HEK293 (cell line): ENCODE measurements at regions not wholly inside any gene's neighbourhood (a gene's known extent, or its start where the extent isn't known, plus 50 kb on each side); places are given as distances from the start of the nearest gene placed in this dataset.

Experiments used
- CTCF ChIA-PET: fragments of 350-600 bp; formaldehyde crosslinking; extraction: SDS; loops from one replicate; lab custom pipeline; 2021; ENCODE audit warnings: antibody characterized with exemption; lab: Yijun Ruan, JAX
- POLR2A ChIA-PET: fragments of 300-600 bp; formaldehyde crosslinking; extraction: SDS; loops from one replicate; lab custom pipeline; 2020; ENCODE audit warnings: antibody characterized with exemption, inconsistent platforms; lab: Yijun Ruan, JAX
- H3K27ac ChIP-seq: fragments of 200-500 bp; sonication (Bioruptor generic); 2 replicates; pipeline ENCODE4 v1.5.1; 2014; ENCODE audit warnings: low read depth, low read length, control low read depth, inconsistent platforms; ENCODE audit errors: extremely low read depth
- H3K36me3 ChIP-seq, 2 experiments: fragments of 200-500 bp in 1 of 2; sonication (Bioruptor generic) in 1 of 2; 1 replicate in 1 of 2; 2 replicates in 1 of 2; pipeline ENCODE4 v1.5.1; 2014 to 2017; ENCODE audit warnings: inconsistent platforms in 2 of 2, low read length in 2 of 2; ENCODE audit not compliant: control insufficient read depth in 2 of 2, insufficient read depth in 1 of 2
- H3K4me1 ChIP-seq: fragments of 200-500 bp; sonication (Bioruptor generic); 2 replicates; pipeline ENCODE4 v1.5.1; 2014; ENCODE audit warnings: mild to moderate bottlenecking, low read length, inconsistent platforms; ENCODE audit not compliant: control insufficient read depth, insufficient read depth
- H3K4me3 ChIP-seq: 2 replicates; pipeline ENCODE4 v1.5.1; 2011; ENCODE audit warnings: low read depth, mild to moderate bottlenecking, control low read depth, low read length, moderate library complexity
- H3K9me3 ChIP-seq: fragments of 200-500 bp; sonication (Bioruptor generic); 2 replicates; pipeline ENCODE4 v1.5.1; 2014; ENCODE audit warnings: low read depth, low read length, inconsistent platforms; ENCODE audit not compliant: control insufficient read depth, insufficient read depth
- HOXC10 ChIP-seq: sonication (generic); formaldehyde crosslinking; IDR thresholded peaks from 2 replicates; pipeline ENCODE4 v1.8.1; 2023; ENCODE audit warnings: mild to moderate bottlenecking, missing genetic modification reagents
- KLF1 ChIP-seq: fragments of 450-650 bp; formaldehyde crosslinking; IDR thresholded peaks from 2 replicates; pipeline ENCODE4 v1.5.1; 2016; ENCODE audit warnings: missing biosample characterization, missing genetic modification characterization
- MZF1 ChIP-seq: fragments of 450-650 bp; formaldehyde crosslinking; IDR thresholded peaks from 2 replicates; pipeline ENCODE4 v1.5.1; 2017; ENCODE audit warnings: missing biosample characterization, missing genetic modification characterization, borderline replicate concordance
- PRDM10 ChIP-seq: fragments of 450-650 bp; formaldehyde crosslinking; IDR thresholded peaks from 2 replicates; pipeline ENCODE4 v1.5.1; 2016; ENCODE audit warnings: missing biosample characterization, missing genetic modification characterization
- SALL2 ChIP-seq: fragments of 450-650 bp; formaldehyde crosslinking; IDR thresholded peaks from 2 replicates; pipeline ENCODE4 v1.5.0; 2017; ENCODE audit warnings: missing biosample characterization, mild to moderate bottlenecking, missing genetic modification characterization, borderline replicate concordance
- SCRT1 ChIP-seq: fragments of 450-650 bp; formaldehyde crosslinking; IDR thresholded peaks from 2 replicates; pipeline ENCODE4 v1.5.1; 2016; ENCODE audit warnings: missing biosample characterization, missing genetic modification characterization, borderline replicate concordance
- ZFHX2 ChIP-seq: fragments of 450-650 bp; formaldehyde crosslinking; conservative IDR thresholded peaks from 2 replicates; pipeline ENCODE4 v1.5.1; 2016; ENCODE audit warnings: missing biosample characterization, missing genetic modification characterization
- ZFP41 ChIP-seq: fragments of 450-650 bp; formaldehyde crosslinking; IDR thresholded peaks from 2 replicates; pipeline ENCODE4 v1.5.1; 2016; ENCODE audit warnings: missing biosample characterization, missing genetic modification characterization, borderline replicate concordance
- ZNF10 ChIP-seq: fragments of 450-650 bp; formaldehyde crosslinking; IDR thresholded peaks from 2 replicates; pipeline ENCODE4 v1.5.1; 2017; ENCODE audit warnings: missing biosample characterization, missing genetic modification characterization
- ZNF112 ChIP-seq: fragments of 450-650 bp; formaldehyde crosslinking; IDR thresholded peaks from 2 replicates; pipeline ENCODE4 v1.5.0; 2017; ENCODE audit warnings: missing biosample characterization, missing genetic modification characterization
- ZNF175 ChIP-seq: fragments of 450-650 bp; formaldehyde crosslinking; IDR thresholded peaks from 2 replicates; pipeline ENCODE4 v1.5.1; 2016; ENCODE audit warnings: missing biosample characterization, missing genetic modification characterization
- ZNF18 ChIP-seq: fragments of 450-650 bp; formaldehyde crosslinking; IDR thresholded peaks from 2 replicates; pipeline ENCODE4 v1.5.1; 2016; ENCODE audit warnings: missing biosample characterization, missing genetic modification characterization
- ZNF549 ChIP-seq: fragments of 450-650 bp; IDR thresholded peaks from 2 replicates; pipeline ENCODE4 v1.5.1; 2018; ENCODE audit warnings: missing biosample characterization, missing genetic modification characterization, mild to moderate bottlenecking, inconsistent platforms, moderate library complexity
- ZNF600 ChIP-seq: fragments of 450-650 bp; formaldehyde crosslinking; IDR thresholded peaks from 2 replicates; pipeline ENCODE4 v1.5.1; 2016; ENCODE audit warnings: missing biosample characterization, missing genetic modification characterization
- ZNF747 ChIP-seq: fragments of 450-650 bp; formaldehyde crosslinking; IDR thresholded peaks from 2 replicates; pipeline ENCODE4 v1.5.1; 2016; ENCODE audit warnings: missing biosample characterization, missing genetic modification characterization
- ZNF791 ChIP-seq: fragments of 450-650 bp; formaldehyde crosslinking; IDR thresholded peaks from 2 replicates; pipeline ENCODE4 v1.5.1; 2016; ENCODE audit warnings: missing biosample characterization, missing genetic modification characterization
- TF ChIP-seq, protein P1 (sequence below): fragments of 450-650 bp; formaldehyde crosslinking; IDR thresholded peaks from 2 replicates; pipeline ENCODE4 v1.5.1; 2016; ENCODE audit warnings: missing biosample characterization, missing genetic modification characterization
- TF ChIP-seq, protein P2 (sequence below): fragments of 450-650 bp; IDR thresholded peaks from 2 replicates; pipeline ENCODE4 v1.5.1; 2018; ENCODE audit warnings: missing biosample characterization, missing genetic modification characterization
- TF ChIP-seq, protein P3 (sequence below): fragments of 450-650 bp; formaldehyde crosslinking; IDR thresholded peaks from 2 replicates; pipeline ENCODE4 v1.5.1; 2017; ENCODE audit warnings: missing biosample characterization, missing genetic modification characterization
- TF ChIP-seq, protein P4 (sequence below): fragments of 450-650 bp; formaldehyde crosslinking; IDR thresholded peaks from 2 replicates; pipeline ENCODE4 v1.5.1; 2017; ENCODE audit warnings: missing biosample characterization, missing genetic modification characterization

DNA sequence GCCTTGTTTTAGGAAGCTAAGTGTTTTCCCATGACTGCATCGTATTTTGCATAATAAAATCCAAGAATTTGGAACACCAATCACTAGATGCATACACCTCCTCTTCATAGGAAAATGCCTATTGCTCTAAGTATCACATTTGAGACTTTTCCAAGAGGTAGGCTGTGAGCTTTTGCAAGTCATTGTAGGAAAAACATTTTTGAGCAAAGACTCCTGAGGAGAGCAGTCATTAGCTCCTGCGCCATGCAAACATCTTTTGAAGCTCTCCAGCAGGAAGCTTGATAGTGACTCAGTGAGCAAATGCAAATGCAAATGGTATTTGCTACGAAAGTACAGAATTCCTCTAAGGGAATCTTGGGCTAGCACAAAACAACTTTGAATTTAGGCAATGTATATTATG, 750.4 kb downstream of the QKI start:
- Histone ChIP-seq H3K4me1 (no peaks in the 10 kb centered on the region), H3K9me3 (no peaks in the 10 kb centered on the region), H3K27ac (no peak overlapping the region), H3K4me3 (no peak overlapping the region), H3K36me3 (no peaks in the 10 kb centered on the region)
- CTCF ChIA-PET: interaction anchor here (1.2 kb wide), 1 partner anchor 216 kb away, joined by 4 read pairs; no protein-coding TSS in a partner anchor
- TF ChIP-seq ZFP41 (tag by site-specific recombination): no peak
- TF ChIP-seq ZNF112 (tag by site-specific recombination): no peak
- TF ChIP-seq KLF1 (tag by site-specific recombination): no peak
- no peak for TF ChIP-seq SALL2 (tag by site-specific recombination)
- TF ChIP-seq ZFHX2 (tag by site-specific recombination): no peak
- TF ChIP-seq, protein P1, sequence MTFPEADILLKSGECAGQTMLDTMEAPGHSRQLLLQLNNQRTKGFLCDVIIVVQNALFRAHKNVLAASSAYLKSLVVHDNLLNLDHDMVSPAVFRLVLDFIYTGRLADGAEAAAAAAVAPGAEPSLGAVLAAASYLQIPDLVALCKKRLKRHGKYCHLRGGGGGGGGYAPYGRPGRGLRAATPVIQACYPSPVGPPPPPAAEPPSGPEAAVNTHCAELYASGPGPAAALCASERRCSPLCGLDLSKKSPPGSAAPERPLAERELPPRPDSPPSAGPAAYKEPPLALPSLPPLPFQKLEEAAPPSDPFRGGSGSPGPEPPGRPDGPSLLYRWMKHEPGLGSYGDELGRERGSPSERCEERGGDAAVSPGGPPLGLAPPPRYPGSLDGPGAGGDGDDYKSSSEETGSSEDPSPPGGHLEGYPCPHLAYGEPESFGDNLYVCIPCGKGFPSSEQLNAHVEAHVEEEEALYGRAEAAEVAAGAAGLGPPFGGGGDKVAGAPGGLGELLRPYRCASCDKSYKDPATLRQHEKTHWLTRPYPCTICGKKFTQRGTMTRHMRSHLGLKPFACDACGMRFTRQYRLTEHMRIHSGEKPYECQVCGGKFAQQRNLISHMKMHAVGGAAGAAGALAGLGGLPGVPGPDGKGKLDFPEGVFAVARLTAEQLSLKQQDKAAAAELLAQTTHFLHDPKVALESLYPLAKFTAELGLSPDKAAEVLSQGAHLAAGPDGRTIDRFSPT (tag by site-specific recombination): no peak
- TF ChIP-seq, protein P2, sequence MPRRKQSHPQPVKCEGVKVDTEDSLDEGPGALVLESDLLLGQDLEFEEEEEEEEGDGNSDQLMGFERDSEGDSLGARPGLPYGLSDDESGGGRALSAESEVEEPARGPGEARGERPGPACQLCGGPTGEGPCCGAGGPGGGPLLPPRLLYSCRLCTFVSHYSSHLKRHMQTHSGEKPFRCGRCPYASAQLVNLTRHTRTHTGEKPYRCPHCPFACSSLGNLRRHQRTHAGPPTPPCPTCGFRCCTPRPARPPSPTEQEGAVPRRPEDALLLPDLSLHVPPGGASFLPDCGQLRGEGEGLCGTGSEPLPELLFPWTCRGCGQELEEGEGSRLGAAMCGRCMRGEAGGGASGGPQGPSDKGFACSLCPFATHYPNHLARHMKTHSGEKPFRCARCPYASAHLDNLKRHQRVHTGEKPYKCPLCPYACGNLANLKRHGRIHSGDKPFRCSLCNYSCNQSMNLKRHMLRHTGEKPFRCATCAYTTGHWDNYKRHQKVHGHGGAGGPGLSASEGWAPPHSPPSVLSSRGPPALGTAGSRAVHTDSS (tag by site-specific recombination): no peak
- TF ChIP-seq SCRT1 (tag by site-specific recombination): no peak
- TF ChIP-seq, protein P3, sequence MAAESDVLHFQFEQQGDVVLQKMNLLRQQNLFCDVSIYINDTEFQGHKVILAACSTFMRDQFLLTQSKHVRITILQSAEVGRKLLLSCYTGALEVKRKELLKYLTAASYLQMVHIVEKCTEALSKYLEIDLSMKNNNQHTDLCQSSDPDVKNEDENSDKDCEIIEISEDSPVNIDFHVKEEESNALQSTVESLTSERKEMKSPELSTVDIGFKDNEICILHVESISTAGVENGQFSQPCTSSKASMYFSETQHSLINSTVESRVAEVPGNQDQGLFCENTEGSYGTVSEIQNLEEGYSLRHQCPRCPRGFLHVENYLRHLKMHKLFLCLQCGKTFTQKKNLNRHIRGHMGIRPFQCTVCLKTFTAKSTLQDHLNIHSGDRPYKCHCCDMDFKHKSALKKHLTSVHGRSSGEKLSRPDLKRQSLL (tag by site-specific recombination): no peak
- no peak for TF ChIP-seq ZNF549 (tag by site-specific recombination)
- no peak for TF ChIP-seq ZNF600 (tag by site-specific recombination)
- TF ChIP-seq ZNF10 (tag by site-specific recombination): no peak
- no peak for TF ChIP-seq HOXC10 (CRISPR knock-in tag)
- no peak for TF ChIP-seq ZNF747 (tag by site-specific recombination)
- no peak for TF ChIP-seq ZNF791 (tag by site-specific recombination)
- TF ChIP-seq ZNF175 (tag by site-specific recombination): no peak
- TF ChIP-seq PRDM10 (tag by site-specific recombination): no peak
- TF ChIP-seq ZNF18: no peak
- no peak for TF ChIP-seq MZF1
- TF ChIP-seq, protein P4, sequence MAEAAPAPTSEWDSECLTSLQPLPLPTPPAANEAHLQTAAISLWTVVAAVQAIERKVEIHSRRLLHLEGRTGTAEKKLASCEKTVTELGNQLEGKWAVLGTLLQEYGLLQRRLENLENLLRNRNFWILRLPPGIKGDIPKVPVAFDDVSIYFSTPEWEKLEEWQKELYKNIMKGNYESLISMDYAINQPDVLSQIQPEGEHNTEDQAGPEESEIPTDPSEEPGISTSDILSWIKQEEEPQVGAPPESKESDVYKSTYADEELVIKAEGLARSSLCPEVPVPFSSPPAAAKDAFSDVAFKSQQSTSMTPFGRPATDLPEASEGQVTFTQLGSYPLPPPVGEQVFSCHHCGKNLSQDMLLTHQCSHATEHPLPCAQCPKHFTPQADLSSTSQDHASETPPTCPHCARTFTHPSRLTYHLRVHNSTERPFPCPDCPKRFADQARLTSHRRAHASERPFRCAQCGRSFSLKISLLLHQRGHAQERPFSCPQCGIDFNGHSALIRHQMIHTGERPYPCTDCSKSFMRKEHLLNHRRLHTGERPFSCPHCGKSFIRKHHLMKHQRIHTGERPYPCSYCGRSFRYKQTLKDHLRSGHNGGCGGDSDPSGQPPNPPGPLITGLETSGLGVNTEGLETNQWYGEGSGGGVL (tag by site-specific recombination): no peak
- POLR2A ChIA-PET: no interaction called here
